Parathyroid adenoma (tissue), 2 donors: ENCODE measurements at regions not wholly inside any gene's neighbourhood (a gene's known extent, or its start where the extent isn't known, plus 50 kb on each side); places are given as distances from the start of the nearest gene placed in this dataset.

Experiments
- H2AFZ ChIP-seq: fragments of 300-600 bp; sonication (generic); one replicate; pipeline ENCODE4 v1.7.0; 2017; ENCODE audit warnings: antibody characterized with exemption, mild to moderate bottlenecking
- H3K27ac ChIP-seq: fragments of 300-600 bp; sonication (generic); one replicate; pipeline ENCODE4 v1.7.0; 2017
- H3K27me3 ChIP-seq: fragments of 300-600 bp; sonication (generic); one replicate; pipeline ENCODE4 v1.7.0; 2017; ENCODE audit warnings: low read length; ENCODE audit not compliant: control insufficient read depth, insufficient read depth
- H3K36me3 ChIP-seq: fragments of 300-600 bp; sonication (generic); one replicate; pipeline ENCODE4 v1.7.0; 2017; ENCODE audit warnings: low read length; ENCODE audit not compliant: control insufficient read depth, insufficient read depth
- H3K4me1 ChIP-seq: fragments of 300-600 bp; sonication (generic); one replicate; pipeline ENCODE4 v1.7.0; 2017; ENCODE audit warnings: control low read depth
- H3K4me2 ChIP-seq: fragments of 300-600 bp; sonication (generic); one replicate; pipeline ENCODE4 v1.7.0; 2017; ENCODE audit warnings: low read length
- H3K4me3 ChIP-seq: fragments of 300-600 bp; sonication (generic); one replicate; pipeline ENCODE4 v1.7.0; 2017; ENCODE audit warnings: low read depth, low read length
- H3K79me2 ChIP-seq: fragments of 300-600 bp; sonication (generic); one replicate; pipeline ENCODE4 v1.7.0; 2017; ENCODE audit warnings: control low read depth
- H3K9ac ChIP-seq: fragments of 300-600 bp; sonication (generic); one replicate; pipeline ENCODE4 v1.7.0; 2017; ENCODE audit warnings: mild to moderate bottlenecking
- H3K9me3 ChIP-seq: fragments of 300-600 bp; sonication (generic); one replicate; pipeline ENCODE4 v1.7.0; 2017; ENCODE audit warnings: low read length; ENCODE audit not compliant: control insufficient read depth
- CTCF ChIP-seq: fragments of 300-600 bp; sonication (generic); IDR thresholded peaks from one replicate; pipeline ENCODE4 v1.7.0; 2017; ENCODE audit warnings: antibody characterized with exemption, mild to moderate bottlenecking
- donor health status: primary hyperparathyroidism.

GRCh38 chr17:72545766-72546165, 424.9 kb downstream of the SOX9 start:
- no peaks in the 10 kb centered on the region for H3K27me3 ChIP-seq
- no peak overlapping the region for H3K27ac ChIP-seq
- no peak overlapping the region for H3K9ac ChIP-seq
- no peaks in the 10 kb centered on the region for H3K36me3 ChIP-seq
- H3K4me1 ChIP-seq: no peaks in the 10 kb centered on the region
- H3K9me3 ChIP-seq: no peaks in the 10 kb centered on the region
- no peak overlapping the region for H2AFZ ChIP-seq
- H3K4me2 ChIP-seq: no peak overlapping the region
- TF ChIP-seq CTCF: no peak
- H3K4me3 ChIP-seq: no peak overlapping the region
- no peaks in the 10 kb centered on the region for H3K79me2 ChIP-seq

- Histone ChIP-seq H3K9ac (no peak overlapping the region), H3K4me1 (no peaks in the 10 kb centered on the region), H3K27ac (no peak overlapping the region), H3K4me3 (no peak overlapping the region), H3K79me2 (no peaks in the 10 kb centered on the region), H3K27me3 (no peaks in the 10 kb centered on the region), H3K9me3 (no peaks in the 10 kb centered on the region), H2AFZ (no peak overlapping the region), H3K4me2 (no peak overlapping the region), H3K36me3 (no peaks in the 10 kb centered on the region)
- TF ChIP-seq CTCF: no peak
These were observed 432.4 kb downstream of the SOX9 start for GRCh38 chr17:72553051-72553755.

- no peak overlapping the region for H3K4me2 ChIP-seq
- H3K27ac ChIP-seq: no peak overlapping the region
- H3K4me3 ChIP-seq: no peak overlapping the region
- no peaks in the 10 kb centered on the region for H3K4me1 ChIP-seq
- H2AFZ ChIP-seq: no peak overlapping the region
- no peaks in the 10 kb centered on the region for H3K27me3 ChIP-seq
- no peaks in the 10 kb centered on the region for H3K79me2 ChIP-seq
- no peaks in the 10 kb centered on the region for H3K9me3 ChIP-seq
- no peak for TF ChIP-seq CTCF
- no peaks in the 10 kb centered on the region for H3K36me3 ChIP-seq
- no peak overlapping the region for H3K9ac ChIP-seq
These were observed 433.7 kb downstream of the SOX9 start for GRCh38 chr17:72554508-72554907.

- no peak overlapping the region for H2AFZ ChIP-seq
- no peaks in the 10 kb centered on the region for H3K36me3 ChIP-seq
- no peaks in the 10 kb centered on the region for H3K27me3 ChIP-seq
- no peaks in the 10 kb centered on the region for H3K79me2 ChIP-seq
- H3K4me3 ChIP-seq: no peak overlapping the region
- no peak overlapping the region for H3K27ac ChIP-seq
- H3K9me3 ChIP-seq: no peaks in the 10 kb centered on the region
- no peak overlapping the region for H3K4me2 ChIP-seq
- H3K4me1 ChIP-seq: no peaks in the 10 kb centered on the region
- no peak overlapping the region for H3K9ac ChIP-seq
- no peak for TF ChIP-seq CTCF
These were observed 434.2 kb downstream of the SOX9 start for GRCh38 chr17:72555052-72555451.
